GM19372 (cell line): ENCODE measurements at regions not wholly inside any gene's neighbourhood (a gene's known extent, or its start where the extent isn't known, plus 50 kb on each side); places are given as distances from the start of the nearest gene placed in this dataset.

Experiments used
- ATAC-seq: cut with Tn5 transposase; IDR thresholded peaks from one replicate; pipeline ENCODE4 v1.9.1; 2021; ENCODE audit warnings: mild to moderate bottlenecking, low read depth, moderate library complexity; ENCODE audit not compliant: unreplicated experiment

DNA sequence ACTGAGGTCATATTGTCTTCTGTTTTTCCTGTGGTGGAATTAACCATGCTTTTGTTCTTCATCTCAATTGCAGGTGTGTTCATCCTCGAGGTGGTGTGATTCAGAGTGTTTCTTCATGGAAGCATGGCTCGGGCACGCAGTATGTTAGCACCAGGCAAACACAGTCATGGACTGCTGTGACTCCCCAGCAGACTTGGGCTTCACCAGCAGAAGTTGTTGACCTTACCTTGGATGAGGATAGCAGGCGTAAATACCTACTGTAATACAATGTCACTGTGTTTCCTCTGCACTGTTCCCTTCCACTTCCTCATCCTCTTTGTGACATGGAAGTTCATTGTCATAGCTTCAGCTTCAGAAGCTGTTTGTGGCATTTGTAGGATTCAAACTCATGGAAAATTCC is 158.7 kb downstream of the HAUS1 start:
- ATAC-seq, result no peak

DNA sequence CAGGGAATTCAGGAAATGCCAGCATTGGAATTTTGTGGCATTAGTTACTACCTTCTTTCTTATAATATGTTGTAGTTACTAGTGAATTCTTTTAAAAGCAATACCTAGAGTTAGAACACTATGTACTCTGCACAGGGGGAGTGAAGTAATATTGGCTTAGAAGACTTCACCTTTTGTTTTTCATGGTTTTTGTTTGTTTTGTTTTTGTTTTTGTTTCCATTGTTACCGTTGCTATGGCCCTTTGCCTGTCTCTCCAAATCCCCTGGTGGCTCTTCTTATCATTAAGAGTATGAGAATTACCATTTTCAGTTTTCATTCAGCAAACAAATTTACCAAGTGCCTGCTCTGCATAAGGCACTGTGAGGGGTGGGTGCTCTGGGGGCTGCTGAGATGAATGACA is 160.1 kb downstream of the HAUS1 start:
- peak; percentile 46 for ATAC-seq

DNA sequence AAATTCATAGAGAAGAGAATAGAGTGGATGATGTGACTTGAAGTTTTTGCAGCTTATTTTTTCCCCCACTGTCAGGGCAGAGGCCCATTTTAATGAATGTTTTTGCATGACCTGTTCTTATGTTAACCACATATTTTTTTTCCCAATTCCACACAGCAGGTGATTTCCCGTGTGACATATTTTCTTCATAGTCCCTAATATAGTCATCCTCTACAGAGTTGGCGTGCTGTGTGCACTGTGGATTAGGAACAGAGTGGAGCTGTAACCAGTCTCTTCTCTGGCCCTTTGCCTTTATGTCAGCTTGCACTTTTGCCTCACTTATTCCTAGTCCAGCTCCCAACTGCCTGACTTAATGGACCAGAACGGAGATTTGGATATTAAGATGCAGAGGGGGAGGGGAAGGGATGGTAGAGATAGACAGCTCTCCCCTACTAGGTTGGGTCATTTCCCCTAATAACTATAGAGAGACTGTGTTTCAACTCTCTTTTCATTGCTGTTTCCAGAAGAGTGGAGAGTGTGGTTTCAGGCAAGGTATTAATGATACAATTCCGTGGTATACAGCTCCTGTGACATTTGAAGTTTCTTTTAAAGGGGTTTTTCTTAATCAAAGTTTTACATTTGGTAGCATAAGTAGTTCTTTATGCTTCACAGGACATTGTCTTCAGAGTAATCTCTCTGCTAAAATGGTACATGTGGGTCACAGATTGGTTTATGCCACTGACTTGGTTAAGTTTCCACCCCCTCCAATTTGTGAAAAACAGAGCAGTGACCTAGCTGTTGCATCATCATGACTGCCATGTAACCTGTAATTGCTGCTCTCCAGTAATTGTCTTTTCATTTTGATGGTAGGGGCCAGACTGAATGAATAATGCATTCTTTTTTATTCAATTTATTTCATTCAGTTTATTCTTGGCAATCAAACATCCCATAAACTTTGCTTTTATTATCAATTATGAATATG is 161.3 kb downstream of the HAUS1 start:
- ATAC-seq, result no peak

DNA sequence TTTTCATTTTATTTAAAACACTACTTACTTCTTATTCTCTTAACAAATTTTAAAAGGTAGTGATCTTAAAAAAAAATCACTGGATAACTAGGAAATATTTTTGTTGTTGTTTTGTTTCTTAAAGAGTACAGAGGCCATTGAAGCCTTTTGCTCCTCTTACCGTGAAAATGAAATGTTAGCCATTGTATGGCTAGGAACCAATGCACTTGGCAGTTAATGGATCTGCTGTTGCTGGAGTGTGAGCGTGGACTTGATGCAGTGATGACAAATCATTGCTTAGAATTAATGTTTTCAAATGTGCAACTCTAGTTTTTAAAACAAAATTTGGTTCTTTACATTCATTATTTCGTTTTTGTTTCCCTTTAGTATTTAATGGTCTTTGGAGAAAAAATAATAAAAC is 162.3 kb downstream of the HAUS1 start:
- no peak for ATAC-seq

DNA sequence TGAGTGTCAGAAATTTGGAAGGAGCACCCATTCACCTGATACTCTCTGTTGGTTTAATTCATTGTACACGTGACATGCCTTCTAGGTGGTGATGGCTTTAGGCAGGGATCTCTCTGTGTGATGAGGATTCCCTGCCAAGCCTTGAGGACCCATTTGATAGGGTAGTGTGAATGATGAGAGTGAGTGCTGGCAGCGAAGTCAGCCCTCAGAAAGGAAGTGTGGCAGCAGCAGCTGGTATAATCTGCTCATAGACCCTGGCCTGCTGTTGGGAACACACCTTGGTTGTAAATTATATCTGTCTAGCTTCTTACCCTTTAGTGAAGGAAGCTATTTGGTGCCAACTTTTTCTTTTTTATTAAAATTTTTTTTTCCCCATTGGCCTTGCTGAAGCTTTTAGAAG is 164.5 kb downstream of the HAUS1 start:
- no peak for ATAC-seq

DNA sequence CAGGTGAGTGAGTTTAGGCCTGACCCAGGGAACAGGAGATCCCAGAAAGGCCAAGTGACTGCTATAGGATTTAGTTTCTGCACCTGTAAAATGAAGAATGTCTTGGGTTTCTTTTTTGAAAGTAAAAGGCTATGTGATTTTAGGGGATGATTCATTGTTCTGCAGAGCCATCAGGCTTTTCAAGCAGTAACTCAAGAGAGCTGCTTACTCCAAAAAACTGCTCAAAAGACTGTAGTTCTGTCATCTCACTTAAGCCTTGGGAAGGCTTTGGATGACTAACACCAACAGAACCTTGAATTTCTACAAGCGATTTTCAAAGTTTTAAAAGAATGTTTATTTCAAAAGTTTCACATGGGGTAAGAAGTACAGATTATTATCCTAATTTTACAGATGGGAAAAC is 165.1 kb downstream of the HAUS1 start:
- ATAC-seq, result no peak

DNA sequence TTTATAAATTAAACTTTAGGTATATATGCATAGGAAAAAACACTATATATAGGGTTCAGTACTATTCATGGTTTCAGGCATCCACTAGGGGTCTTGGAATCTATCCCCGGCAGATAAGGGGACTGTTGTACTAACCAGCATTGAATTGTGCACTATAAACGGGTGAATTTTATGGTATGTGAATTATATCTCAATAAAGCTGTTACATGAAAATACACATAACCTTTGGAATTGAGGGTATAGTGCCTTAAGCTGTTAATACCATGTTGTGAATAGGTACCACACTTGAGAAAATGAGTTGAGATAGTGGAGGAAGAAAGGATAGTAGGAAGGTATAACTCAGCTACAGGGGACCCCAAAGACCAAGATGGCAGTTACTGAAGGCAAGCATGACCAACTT is 167.3 kb downstream of the HAUS1 start:
- ATAC-seq, result no peak

DNA sequence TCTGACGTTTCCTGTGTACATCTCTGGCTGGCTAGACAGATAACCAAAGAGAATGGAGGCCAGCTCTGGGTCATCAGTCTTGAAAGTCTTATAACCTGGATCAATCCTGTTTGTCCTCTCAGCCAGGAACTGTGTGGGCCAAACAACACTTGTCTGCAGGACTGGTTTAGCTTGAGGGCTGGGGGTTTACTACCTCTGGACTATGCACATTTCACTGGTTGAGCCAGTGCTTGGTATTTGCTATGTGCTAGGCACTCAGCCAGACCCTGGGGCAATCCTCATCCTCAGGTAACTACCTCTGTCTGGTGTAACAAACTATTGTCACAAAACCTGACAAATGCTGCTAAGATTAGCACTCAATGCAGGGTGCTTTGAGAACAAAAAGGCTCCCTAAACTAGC is 169.7 kb downstream of the HAUS1 start:
- ATAC-seq, result no peak

DNA sequence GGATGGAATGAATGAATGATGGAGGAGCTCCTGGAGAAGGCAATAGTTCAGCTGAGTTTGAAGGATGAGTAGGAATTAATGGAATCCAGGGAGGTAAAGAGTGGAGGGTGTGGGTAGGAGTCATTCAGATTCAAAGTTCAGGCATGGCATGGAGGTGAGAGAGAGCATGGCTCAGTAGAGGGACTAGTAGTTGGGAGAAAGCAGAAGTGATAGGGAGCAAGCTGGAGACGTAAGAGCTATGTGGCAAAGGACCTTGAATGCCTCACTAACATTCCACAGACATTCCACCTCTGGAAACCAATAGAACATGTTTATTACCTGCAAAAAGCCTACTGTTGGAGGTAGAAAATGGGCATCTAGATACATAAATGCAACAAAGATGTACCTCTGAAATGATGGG is 170.1 kb downstream of the HAUS1 start:
- no peak for ATAC-seq

DNA sequence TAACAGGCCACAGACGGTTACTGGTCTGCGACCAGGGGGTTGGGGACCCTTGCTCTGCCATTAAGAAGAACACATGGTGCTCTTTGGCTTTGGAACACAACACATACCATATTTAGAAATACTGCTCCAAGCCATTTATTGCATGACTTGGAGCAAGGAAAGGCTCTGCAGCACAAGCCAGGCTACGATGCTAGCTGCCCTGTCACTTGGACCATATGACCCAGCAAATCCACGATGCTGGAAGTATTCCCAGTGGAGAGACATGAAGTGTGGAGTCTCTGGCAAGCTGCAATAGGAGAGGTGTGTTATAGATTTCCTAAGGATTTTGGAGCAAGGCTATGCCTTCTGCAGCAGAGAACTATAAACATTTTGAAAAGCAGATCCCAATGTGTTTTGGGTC is 171.2 kb downstream of the HAUS1 start:
- no peak for ATAC-seq

DNA sequence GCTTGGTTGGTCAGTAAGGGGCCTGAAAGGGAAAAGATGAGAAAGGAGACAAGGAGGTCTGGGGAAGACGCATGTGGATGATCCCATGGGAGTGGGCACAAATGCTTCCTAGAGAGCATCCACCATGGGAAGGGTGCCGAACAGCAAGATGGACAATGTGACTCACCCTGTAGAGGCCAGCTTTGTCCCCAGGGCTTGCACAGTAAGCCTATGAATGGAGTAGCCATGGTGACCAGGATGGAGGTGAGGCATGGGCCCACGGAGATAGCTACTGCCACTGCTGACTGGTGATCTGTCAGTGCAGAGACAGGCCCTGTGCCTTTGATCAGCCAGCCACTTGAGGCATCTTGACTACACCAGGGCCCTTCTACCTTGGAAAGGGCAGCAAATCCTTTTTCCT is 172.6 kb downstream of the HAUS1 start:
- no peak for ATAC-seq

DNA sequence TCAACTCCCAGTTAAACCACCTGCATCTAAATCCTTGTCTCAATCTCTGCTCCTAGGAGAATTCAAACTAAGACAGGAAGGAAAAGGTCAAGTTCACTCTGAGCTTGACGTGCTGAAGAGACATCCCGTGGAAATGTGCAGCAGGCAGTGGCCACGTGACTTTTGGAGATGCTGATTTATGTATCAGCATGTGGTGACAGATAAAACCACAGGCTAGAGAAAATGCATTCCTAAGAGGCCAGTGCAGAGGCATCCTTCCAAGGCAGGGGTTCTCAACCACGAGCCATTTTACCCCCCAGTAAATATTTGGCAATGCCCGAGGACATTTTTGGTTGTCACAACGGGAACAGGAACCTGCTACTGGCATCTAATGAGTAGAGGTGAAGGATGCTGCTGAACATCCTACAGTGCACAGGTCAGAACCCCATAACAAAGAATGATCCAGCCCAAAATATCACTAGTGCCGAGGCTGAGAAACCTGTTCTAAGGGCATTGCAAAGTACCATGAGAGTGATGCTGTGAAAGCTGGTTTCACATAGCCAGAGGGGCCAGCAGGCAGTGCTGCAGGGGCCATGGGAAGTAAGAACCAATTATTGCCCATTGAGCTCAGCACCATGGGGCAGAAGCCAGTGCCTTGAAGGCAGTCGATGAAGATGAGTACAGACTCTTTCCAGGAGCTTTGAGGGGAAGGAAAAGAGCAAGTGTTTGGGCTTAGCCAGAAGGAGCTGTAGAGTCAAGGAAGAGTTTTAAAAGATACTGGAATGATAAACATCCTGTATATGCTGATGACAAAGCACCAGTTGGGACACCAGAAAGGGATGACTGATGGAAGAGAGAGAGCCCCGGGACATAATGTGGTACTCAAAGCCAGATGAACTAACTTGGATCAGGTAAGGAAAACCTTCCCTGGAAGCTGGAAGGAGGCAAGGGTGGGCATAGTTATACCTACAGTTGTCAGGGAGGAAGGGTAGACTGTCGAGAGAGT is 174.6 kb downstream of the HAUS1 start:
- no peak for ATAC-seq

DNA sequence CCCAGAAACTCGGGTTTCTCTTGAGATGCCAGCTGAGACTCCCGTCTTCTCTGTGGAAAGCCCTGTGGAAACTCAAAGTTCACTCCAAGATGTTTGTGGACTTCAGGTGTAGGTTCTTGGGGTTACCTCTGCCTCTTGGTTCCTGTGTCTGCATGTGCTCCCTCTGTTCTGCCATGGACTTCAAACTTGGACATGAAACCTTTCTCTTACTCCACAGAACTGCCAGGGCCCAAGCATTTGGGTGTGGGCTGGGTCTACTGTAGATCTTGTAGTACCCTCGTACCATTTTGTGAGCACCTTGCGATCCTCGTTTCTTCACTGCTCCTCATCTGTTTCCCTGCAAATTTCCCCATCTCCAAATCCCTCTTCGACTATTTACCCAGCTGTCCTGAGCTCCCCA is 175.5 kb downstream of the HAUS1 start:
- no peak for ATAC-seq

DNA sequence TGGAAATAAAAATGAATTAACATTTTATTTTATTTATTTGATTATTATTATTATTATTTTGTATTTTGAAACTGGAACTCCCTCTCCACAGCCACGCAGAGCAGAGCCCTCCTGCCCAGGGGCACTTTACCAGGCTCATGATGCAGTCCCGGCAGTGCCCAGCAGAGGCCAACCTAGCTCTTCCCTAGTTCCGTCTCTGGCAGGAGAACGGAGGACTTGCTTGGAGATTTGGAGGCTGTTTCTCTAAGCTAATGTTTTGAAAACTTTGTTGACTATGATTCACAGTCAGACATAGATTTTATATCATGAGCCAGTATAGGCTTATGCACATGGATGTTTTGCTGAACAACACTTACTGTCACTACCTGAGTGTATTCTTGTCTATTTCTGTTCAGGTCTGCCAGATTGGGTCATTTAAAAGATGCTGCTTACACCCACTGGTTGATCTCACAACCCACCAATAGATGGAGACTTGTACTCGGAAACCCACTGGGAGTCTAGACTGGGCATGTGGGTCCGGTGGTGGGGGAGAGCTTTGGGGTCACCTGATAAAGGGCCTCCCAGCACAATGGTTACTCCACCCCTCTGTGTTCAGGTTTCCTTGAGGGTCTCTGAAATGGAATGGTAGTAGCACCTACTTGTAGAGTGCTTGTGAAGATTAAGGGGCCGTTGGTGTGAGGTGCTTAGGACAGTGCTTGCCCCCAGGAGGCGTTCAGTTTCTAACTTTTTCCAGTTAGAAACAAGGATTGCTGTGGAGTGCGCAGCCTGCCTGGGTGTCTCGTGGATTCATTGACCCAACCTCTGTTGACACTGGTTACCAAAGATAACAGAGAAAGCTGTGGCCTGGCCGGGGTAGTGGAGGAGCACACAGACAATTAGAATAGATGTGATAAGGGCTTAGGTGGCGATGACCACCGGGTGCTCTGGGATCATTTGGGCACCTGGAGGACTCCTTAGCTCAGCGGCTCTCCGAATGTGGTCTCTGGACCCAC is 177.3 kb downstream of the HAUS1 start:
- ATAC-seq, result peak; percentile 78

DNA sequence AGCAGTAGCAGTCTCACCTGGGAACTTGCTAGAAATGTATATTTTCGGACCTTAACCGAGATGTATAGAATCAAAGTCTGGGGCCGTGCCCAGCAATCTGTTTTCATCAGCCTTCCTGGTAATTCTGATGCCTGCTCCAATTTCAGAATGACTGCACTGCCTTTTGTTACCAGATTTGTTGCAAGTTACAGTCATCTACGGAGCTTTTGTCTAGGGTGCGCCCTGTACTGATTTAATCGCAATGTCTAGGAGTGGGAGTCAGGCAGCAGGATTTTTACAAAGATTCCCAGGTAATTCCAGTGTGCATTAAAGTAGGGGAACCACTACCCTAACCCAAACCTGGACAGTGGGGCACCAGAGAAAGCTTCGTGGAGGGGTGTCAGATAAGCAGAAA is 178.0 kb downstream of the HAUS1 start:
- no peak for ATAC-seq

DNA sequence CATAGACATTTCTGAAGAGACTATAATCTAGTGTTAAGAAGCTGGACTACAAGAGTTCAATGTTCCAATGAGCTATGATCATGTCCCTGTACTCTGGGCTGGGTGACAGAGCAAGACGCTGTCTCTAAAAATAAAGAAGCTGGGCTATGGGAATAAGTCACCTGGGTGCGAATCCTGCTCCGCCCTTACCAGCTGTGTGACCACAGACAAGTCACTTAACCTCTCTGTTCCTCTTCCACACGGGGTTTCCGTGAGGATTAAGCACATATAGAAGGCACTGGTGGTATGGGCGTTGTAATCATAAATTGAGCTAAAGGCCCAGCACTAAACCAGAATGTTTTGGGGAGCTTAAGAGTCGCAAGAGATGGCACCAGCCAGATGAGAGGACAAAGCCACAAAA is 178.5 kb downstream of the HAUS1 start:
- no peak for ATAC-seq

DNA sequence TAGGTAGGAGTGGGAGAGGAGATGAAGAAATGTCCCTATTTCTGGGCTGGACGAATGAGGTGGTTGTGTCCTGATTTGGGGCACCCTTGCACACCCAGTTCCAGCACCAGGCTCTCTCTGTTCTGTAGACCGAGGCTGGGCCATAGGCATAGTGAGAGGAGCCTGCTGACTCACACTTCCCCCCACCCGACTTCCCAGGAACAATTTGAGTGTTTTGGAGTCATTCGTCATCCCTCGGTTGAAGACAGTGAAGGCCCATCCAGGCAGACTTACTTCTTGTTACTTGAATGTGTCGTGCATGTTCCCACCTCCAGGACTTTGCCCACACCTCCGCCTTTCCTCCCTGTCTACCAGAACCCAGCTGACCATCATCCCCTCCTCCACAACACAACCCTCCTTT is 179.1 kb downstream of the HAUS1 start:
- no peak for ATAC-seq

DNA sequence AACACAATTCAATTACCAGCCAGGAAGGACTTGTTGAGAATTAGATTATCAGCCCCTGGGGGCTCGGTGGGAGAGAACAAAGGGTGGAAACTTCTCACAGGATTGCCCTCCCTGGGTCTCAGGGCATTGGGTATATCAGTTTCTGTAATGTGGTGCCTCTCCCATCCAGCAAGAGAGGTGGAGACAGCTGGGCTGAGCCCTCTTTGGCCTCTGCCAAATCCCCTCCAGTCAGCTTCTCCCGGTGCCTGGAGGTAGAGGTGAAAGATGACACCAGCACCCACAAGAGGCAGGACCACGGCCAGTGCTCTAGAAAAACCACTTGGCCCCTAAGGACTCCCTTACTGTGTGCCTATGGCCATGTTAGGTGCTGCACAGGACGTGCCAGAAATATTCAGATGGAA is 179.7 kb downstream of the HAUS1 start:
- no peak for ATAC-seq

DNA sequence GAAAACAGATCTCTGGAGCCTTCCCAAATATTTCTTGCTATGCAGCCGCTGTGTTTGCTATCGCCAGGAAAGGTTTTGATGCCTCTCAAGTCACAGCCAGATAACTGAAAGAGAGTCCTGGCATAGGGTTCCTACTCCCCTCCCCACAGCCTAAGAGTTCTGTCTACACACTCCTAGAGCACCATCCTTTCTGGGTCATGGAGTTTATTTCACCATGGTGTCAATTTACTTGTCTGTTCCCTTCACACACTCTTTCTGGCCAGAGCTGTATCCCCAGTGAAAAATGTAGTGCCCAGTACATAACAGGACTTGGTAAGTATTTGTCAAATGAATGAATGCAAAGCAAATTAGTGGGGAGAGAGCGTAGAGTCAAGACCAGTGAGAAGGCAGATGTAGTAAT is 185.3 kb downstream of the HAUS1 start:
- ATAC-seq, result no peak

DNA sequence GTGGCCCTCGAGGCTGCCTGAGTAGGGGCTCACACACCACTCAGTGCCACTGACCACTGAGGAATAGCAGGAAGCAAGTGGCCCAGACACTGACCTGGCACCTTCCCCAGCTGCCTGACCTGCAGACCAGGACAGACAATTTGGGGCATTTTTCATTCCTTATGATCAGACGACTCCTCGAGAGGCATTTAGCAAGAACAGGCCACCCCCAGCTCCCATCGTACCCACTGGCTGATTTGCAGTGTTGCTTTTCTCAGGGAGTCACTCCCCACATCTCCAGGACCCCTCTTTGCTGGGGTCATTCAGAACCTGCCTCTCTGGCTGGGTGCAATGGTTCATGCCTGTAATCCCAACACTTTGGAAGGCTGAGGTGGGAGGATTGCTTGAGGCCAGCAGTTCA is 185.7 kb downstream of the HAUS1 start:
- no peak for ATAC-seq
